Inferior parietal cortex (tissue), 1 donor: ENCODE measurements at regions not wholly inside any gene's neighbourhood (a gene's known extent, or its start where the extent isn't known, plus 50 kb on each side); places are given as distances from the start of the nearest gene placed in this dataset.
"Not testable (repeated sequence)": the region's sequence is repeated elsewhere in the genome, so short reads cannot be mapped to it uniquely, and the experiment has no call there.

Experiments
- DNase-seq: peaks from one replicate; pipeline ENCODE4 v3.0.0-alpha.2; 2016; ENCODE audit errors: extremely low spot score

DNA sequence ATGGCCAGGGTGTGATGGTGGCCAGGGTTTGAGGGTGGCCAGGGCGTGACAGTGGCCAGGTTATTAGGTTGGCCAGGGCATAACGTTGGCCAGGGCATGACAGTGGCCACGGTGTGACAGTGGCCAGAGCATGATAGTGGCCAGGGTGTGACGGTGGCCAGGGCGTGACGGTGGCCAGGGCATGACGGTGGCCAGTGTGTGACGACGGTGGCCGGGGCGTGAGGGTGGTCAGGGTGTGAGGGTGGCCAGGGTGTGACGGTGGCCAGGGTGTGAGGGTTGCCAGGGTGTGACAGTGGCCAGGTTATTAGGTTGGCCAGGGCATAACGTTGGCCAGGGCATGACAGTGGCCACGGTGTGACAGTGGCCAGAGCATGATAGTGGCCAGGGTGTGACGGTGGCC lies 642.8 kb downstream of the TBC1D22A start:
- DNase-seq: not testable (repeated sequence)

GRCh38 chr22:47402876-47403525 lies 640.6 kb downstream of the TBC1D22A start:
- no peak for DNase-seq

GRCh38 chr22:47401976-47402770 lies 639.7 kb downstream of the TBC1D22A start:
- no peak for DNase-seq

GRCh38 chr22:47401592-47401898 lies 639.1 kb downstream of the TBC1D22A start:
- no peak for DNase-seq

- DNase-seq: no peak
Observed at GRCh38 chr22:47400701-47401591, 638.5 kb downstream of the TBC1D22A start.

- DNase-seq: not testable (repeated sequence)
Observed at GRCh38 chr22:47400131-47400530, 637.7 kb downstream of the TBC1D22A start.

GRCh38 chr22:47398921-47399790 lies 636.7 kb downstream of the TBC1D22A start:
- DNase-seq: no peak

DNA sequence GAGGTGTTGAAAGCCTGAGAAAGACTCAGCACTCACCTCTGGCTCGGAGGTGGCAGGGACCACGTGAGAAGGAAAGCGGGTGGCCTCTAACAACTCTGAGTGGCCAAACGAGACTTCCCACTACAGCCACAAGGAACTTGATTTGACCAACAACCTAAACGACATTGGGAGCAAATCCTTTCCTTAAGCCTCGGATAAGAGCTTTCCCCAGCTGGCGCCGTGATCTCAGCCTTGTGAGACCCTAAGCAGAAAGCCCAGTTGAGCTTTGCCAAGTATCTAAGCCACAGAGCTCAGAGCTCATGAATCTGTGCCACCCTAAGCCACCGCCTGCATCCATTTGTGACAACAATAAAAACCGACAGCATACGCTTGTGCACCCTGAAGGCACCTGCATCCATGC lies 636.0 kb downstream of the TBC1D22A start:
- no peak for DNase-seq

DNA sequence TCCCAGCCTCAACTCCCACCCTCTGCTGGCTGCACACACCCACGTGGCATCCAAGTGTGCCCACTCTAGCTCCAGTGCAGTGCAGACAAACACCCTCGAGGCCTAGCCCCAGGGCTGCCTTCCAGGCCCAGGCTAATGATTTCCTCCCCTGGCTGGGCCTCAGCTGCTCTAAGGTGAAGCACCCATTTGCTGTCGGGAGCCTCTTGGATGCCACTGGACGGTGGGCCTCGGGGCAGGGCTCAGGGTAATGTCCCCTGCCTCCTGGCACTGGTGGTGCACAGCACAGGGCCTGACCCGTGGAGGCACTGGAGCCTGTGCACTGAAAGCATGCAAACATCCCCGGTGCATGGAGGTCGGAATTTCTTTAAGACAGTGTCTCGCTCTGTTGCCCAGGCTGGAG lies 635.2 kb downstream of the TBC1D22A start:
- no peak for DNase-seq

DNA sequence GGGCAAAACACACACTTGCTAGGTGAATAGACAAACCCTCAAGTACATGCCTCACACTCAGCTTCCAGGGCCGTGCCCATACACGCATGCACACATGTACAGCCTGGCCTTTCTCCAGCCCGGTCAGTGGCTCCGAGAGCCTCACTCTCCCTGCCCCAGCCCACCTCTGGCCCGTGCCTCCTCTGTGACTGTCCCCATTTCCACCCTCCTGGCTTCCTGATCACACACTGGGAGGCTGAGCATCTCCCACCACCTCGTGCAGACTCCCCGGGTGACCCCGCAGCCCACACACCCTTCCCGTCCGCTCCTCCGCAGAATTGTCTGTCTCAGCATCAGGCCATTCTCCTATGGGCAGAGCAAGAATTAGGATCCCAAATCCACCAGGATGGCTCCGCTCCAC lies 634.1 kb downstream of the TBC1D22A start:
- no peak for DNase-seq

GRCh38 chr22:47396105-47396504 lies 633.7 kb downstream of the TBC1D22A start:
- DNase-seq: no peak

DNA sequence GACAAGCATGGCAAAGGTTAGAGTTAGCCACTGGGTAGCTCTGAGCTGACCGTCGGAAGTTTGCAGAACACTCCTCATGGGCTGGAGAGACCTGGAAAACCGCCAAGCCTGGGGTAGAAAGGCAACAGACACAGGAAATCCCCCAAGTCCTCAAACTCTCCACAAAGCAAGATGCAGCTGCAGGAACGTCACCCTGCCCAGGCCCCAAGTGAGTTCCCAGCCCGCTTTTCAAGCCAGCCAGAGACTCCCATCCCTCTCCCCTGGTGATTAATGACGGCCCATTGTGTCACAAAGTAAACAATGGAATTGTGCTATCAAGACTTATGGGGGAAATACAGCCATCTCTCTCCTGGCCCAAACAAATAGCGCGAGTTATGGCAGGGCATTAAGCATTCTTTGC lies 633.0 kb downstream of the TBC1D22A start:
- DNase-seq: no peak

DNA sequence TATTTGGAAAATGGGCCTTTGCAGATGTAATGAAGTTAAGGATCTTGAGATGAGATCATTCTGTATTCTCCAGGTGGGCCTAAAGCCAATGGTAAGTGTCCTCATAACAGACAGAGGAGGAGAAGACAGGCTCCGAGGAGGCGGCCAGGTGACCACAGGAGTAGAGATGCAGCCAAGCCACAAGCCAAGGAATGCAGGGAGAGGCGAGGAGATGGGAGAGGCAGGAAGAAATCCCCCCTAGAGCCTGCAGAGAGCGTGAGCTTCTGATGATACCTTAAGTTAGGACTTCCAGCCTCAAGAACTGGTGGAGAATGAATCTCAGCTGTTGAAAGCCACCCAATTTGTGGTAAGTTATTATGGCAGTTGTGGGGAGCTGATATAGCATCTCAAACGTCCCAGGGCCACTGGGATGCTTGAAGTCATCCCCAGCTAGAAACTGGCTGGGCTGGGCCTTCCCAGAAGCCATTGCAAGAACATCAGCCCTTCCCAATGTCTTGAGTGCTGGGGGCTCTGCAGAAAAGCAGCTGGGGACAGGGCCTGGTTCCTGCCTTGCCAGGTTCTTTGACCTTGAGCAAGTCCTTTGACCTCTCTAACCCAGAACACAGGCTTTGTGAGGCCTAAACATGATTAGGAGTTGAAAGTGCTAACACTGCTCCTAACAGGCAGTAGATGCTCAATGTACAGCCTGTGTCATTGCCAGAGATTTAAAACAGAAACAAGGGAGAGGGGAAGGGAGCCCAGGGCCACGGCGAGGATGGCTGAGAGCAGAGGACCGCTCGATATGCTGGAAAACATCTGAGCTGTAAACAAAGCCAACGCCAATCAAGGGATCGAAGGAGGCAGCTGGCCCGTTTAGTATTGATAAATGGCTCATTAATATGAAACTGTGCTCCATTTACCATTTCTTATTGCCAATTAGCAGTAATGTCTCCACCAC lies 632.3 kb downstream of the TBC1D22A start:
- no peak for DNase-seq

- no peak for DNase-seq
Observed at GRCh38 chr22:47393191-47393590, 630.7 kb downstream of the TBC1D22A start.

DNA sequence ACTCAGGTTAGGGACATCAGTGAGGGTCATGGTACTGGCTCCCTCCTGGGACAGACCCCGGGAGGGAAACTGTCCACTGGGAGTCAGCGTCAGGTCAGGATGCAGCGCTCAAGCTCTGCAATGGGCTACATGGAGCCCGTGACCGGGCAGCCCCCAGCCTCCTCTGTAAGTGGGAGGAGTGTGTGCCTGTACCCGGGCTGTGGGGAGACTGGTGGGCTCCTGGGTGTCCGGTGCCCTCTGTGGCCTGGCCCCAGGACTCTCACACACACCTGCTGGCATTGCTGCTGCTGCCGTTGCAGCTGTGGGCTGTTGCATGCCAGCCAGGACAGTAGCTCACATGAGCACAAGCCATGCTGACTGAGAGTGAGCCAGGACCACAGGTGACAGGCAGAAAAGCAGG lies 630.3 kb downstream of the TBC1D22A start:
- no peak for DNase-seq

- DNase-seq: no peak
Observed at GRCh38 chr22:47392054-47392347, 629.6 kb downstream of the TBC1D22A start.

DNA sequence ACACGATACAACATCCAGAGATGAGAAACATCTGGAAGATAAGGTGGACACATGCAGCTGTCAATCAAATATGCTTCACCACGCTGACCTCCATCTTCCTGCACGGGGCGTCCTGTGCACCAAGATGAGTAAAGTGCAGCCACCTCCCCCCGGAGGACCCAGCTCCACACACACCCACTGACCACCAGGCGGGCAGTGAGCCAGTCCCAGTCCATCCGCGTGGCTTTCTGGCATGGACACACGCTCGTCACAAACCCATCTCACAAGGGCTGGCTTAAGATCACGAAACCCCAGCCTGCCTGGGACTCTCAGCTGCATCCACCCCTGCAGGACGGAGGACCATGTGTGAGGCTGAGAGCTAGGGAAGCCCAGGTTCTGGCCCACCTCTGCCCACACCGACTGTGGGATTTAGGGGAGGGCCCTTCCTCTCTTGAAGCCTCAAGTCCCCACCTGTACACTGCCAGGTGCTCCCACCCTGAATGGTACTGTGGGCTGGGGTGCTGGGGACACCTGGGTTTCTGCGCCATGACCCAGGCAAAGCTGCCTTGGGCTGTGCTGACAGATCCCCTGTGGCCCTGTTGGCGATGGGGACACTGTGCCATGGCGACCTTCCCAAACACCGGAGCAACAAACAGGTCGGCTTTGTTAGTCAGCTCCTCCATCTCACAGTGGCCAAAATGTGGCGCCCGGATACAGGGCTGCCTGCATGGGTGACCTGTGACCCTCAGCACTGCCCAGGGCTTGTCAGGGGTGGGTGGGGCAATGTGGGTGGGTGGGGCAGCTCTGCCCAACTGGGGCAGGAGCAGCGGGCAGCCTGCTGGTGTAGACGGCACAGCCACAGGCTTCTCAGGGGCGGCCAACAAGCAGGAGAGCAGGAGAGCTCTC lies 629.0 kb downstream of the TBC1D22A start:
- no peak for DNase-seq

DNA sequence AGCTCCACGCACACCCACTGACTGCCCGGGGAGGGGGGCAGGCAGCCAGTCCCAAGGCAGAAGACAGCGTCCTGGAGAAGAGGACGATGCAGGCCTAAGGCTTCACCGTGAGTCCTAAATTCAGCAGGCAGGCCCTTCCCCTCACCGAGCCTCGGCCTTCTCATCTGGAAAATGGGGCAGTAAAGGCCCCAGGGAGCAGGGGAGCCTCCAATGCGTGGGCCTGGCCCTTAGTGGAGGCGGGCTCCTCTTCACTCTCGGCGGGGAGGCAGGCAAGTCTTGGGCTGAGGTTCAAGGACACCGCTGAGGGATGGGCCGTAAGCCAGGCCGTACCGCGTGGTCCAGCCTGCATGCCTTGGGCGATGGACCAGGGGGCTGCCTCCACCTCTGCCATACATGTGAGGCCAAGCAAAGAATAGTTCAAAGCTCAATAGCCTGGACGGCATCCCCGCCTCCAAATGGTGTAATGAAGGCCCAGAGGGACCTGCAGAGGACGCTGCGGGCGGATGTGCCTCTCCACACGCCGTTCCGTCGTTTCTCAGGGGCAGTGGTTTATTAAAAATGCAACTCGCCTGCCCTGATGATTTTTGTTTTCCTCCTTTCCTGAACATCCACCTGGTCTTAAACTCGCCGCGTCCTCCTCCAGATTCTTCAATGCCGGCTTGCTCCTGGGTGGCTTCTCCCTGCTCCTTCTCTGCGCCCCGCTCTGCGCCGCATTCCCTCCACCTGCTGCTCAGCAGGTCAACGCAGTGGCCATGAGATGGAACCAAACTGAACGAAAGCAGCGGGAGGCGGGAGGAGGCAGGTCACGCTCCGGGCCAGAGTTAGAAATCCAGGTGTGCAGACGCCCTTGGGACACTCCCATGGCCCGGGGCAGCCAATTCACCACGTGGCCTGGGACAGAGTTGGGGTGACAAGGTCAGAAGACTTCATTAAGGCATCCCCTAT lies 627.8 kb downstream of the TBC1D22A start:
- DNase-seq: no peak

DNA sequence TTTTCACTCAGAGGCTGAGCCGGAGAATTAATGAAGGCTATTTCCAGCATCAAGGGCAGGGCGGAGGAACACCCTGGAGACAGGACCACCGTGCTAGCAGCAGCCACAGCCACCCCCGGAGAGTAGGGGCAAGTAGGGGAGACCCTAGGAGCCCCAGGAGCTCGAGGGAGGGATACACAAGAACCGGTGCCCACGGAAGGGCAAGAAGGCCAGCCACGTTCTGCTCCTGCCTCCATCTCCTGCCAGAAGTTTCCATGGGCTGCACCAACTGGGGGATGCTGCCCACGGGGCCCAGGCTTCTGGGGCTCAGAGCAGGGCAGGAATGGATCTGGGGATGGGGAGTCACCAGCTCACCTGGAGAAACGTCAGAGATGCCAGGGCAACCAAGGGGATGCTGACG lies 626.8 kb downstream of the TBC1D22A start:
- no peak for DNase-seq
